Aorta (tissue), 5 donors: ENCODE measurements at regions not wholly inside any gene's neighbourhood (a gene's known extent, or its start where the extent isn't known, plus 50 kb on each side); places are given as distances from the start of the nearest gene placed in this dataset.

ENCODE experiments used
- ATAC-seq: fragments of 200-7000 bp; cut with Tn5 transposase; one replicate; pipeline ENCODE4 v1.9.1; 2022; ENCODE audit warnings: moderate library complexity; ENCODE audit not compliant: low FRiP score
- DNase-seq, 2 donors: peaks; one replicate each; pipeline ENCODE4 v3.0.0-alpha.2; 2020
- H3K27ac ChIP-seq, 2 donors: one replicate each; pipeline ENCODE4 v1.5.1; 2013; ENCODE audit warnings: low read length in 2 of 2, mild to moderate bottlenecking in 2 of 2, moderate library complexity in 2 of 2, control low read depth in 1 of 2, inconsistent platforms in 1 of 2, low read depth in 1 of 2
- H3K27me3 ChIP-seq, 2 donors: one replicate each; pipeline ENCODE4 v1.6.1; 2013; ENCODE audit warnings: control low read depth in 1 of 2, low read length in 1 of 2, mild to moderate bottlenecking in 1 of 2, moderate library complexity in 1 of 2; ENCODE audit not compliant: insufficient read depth in 2 of 2, control insufficient read depth in 1 of 2
- H3K36me3 ChIP-seq, 2 donors: one replicate each; pipeline ENCODE4 v1.6.1; 2013; ENCODE audit warnings: control low read depth in 1 of 2, low read length in 1 of 2, mild to moderate bottlenecking in 1 of 2; ENCODE audit not compliant: insufficient read depth in 2 of 2, control insufficient read depth in 1 of 2
- H3K4me1 ChIP-seq, 2 donors: one replicate each; pipeline ENCODE4 v1.6.1; 2013; ENCODE audit warnings: low read length in 2 of 2, control low read depth in 1 of 2, mild to moderate bottlenecking in 1 of 2, moderate library complexity in 1 of 2; ENCODE audit not compliant: insufficient read depth in 2 of 2, control insufficient read depth in 1 of 2
- H3K4me3 ChIP-seq, 2 donors: one replicate each; pipeline ENCODE4 v1.5.1; 2013; ENCODE audit warnings: low read length in 2 of 2, control low read depth in 1 of 2, mild to moderate bottlenecking in 1 of 2
- H3K9me3 ChIP-seq: one replicate; pipeline ENCODE4 v1.6.1; 2013; ENCODE audit warnings: mild to moderate bottlenecking, low read length; ENCODE audit not compliant: control insufficient read depth
- WGBS, 2 donors: extraction: QIAGEN DNeasy Blood & Tissue Kit; methylation state at CpG; one replicate each; pipeline ENCODE4 v1.1.7; 2013; 5-methylcytosine and 5-hydroxymethylcytosine counted together
- intact Hi-C, 2 donors: fragments of 100-400 bp; cut with DNase I; formaldehyde crosslinking; loops; one replicate each; pipeline versions ENCODE4 v1.14.2 to v1.15.0; 2022
- donor health status: healthy with polysubstance abuse.
- donor health status: Bipolar disorder and iron deficiency.
- donor health status: DM: no; HTN: no; CAD: no.
- donor health status: DM: no; HTN: no; CAD: no.
- donor health status: DM: yes; HTN: yes; CAD: no.

- no peak for DNase-seq
- no peak overlapping the region for H3K27ac ChIP-seq
- H3K4me1 ChIP-seq: peaks cover 0 to 2% of the 10 kb centered on the region in 2 donors
- H3K9me3 ChIP-seq: no peaks in the 10 kb centered on the region
- ATAC-seq: no peak
- H3K27me3 ChIP-seq: no peaks in the 10 kb centered on the region
- no peaks in the 10 kb centered on the region for H3K36me3 ChIP-seq
- no peak overlapping the region for H3K4me3 ChIP-seq
- intact Hi-C loops: no loop called here
- 95 to 97% methylated on average over 2 of the region's 2 CpGs for WGBS, 2 donors
Observed at GRCh38 chr2:104668631-104669030, 185.3 kb upstream of the POU3F3 start.

GRCh38 chr2:104673225-104673624 lies 180.7 kb upstream of the POU3F3 start:
- 68 to 71% methylated on average over 6 of the region's 6 CpGs for WGBS, 2 donors
- no peaks in the 10 kb centered on the region for H3K36me3 ChIP-seq
- no peaks in the 10 kb centered on the region for H3K27me3 ChIP-seq
- no peak for DNase-seq
- peaks cover 0 to 2% of the 10 kb centered on the region in 2 donors for H3K4me1 ChIP-seq
- H3K9me3 ChIP-seq: no peaks in the 10 kb centered on the region
- intact Hi-C loops: no loop called here
- ATAC-seq: no peak
- H3K27ac ChIP-seq: no peak overlapping the region
- H3K4me3 ChIP-seq: no peak overlapping the region

- intact Hi-C loops: no loop called here
- 81 to 87% methylated on average over 5 of the region's 5 CpGs for WGBS, 2 donors
Observed at GRCh38 chr2:104678181-104678580, 175.7 kb upstream of the POU3F3 start.

GRCh38 chr2:104685591-104685990 lies 168.3 kb upstream of the POU3F3 start:
- H3K9me3 ChIP-seq: no peaks in the 10 kb centered on the region
- intact Hi-C loops: no loop called here
- 59 to 62% methylated on average over 4 of the region's 4 CpGs for WGBS, 2 donors
- no peaks in the 10 kb centered on the region for H3K27me3 ChIP-seq
- no peak overlapping the region for H3K4me3 ChIP-seq
- DNase-seq (no peak), ATAC-seq (no peak)
- H3K4me1 ChIP-seq: no peaks in the 10 kb centered on the region
- no peak overlapping the region for H3K27ac ChIP-seq
- no peaks in the 10 kb centered on the region for H3K36me3 ChIP-seq

More at GRCh38 chr2:104678181-104678580, 175.7 kb upstream of the POU3F3 start:
- ATAC-seq: no peak
- Histone ChIP-seq H3K9me3 (no peaks in the 10 kb centered on the region), H3K4me3 (no peak overlapping the region), H3K4me1 (no peaks in the 10 kb centered on the region), H3K36me3 (no peaks in the 10 kb centered on the region), H3K27me3 (no peaks in the 10 kb centered on the region), H3K27ac (no peak overlapping the region)
- DNase-seq: no peak

- 95 to 96% methylated on average over 9 of the region's 9 CpGs for WGBS, 2 donors
- Histone ChIP-seq H3K27me3 (no peaks in the 10 kb centered on the region), H3K4me1 (no peaks in the 10 kb centered on the region)
Observed at GRCh38 chr2:104687147-104687546, 166.8 kb upstream of the POU3F3 start.

GRCh38 chr2:104690255-104690984 lies 163.5 kb upstream of the POU3F3 start:
- no peak overlapping the region for H3K4me3 ChIP-seq
- peaks cover 1% of the 10 kb centered on the region for H3K9me3 ChIP-seq
- H3K36me3 ChIP-seq: no peaks in the 10 kb centered on the region
- intact Hi-C loops: no loop called here
- WGBS, 2 donors: 27 to 32% methylated on average over 7 of the region's 7 CpGs
- no peak overlapping the region for H3K27ac ChIP-seq
- no peaks in the 10 kb centered on the region for H3K27me3 ChIP-seq
- ATAC-seq (peak; percentile 42), DNase-seq (no peak)
- H3K4me1 ChIP-seq: no peaks in the 10 kb centered on the region

More at GRCh38 chr2:104687147-104687546, 166.8 kb upstream of the POU3F3 start:
- ATAC-seq: no peak
- DNase-seq: no peak
- intact Hi-C loops: no loop called here
- Histone ChIP-seq H3K36me3 (no peaks in the 10 kb centered on the region), H3K4me3 (no peak overlapping the region), H3K27ac (no peak overlapping the region), H3K9me3 (no peaks in the 10 kb centered on the region)

GRCh38 chr2:104698276-104698675 lies 155.6 kb upstream of the POU3F3 start:
- H3K9me3 ChIP-seq: peaks cover 1% of the 10 kb centered on the region
- H3K36me3 ChIP-seq: no peaks in the 10 kb centered on the region
- H3K4me1 ChIP-seq: no peaks in the 10 kb centered on the region
- intact Hi-C loops: no loop called here
- no peaks in the 10 kb centered on the region for H3K27me3 ChIP-seq
- H3K4me3 ChIP-seq: no peak overlapping the region
- WGBS, 2 donors: 74 to 83% methylated on average over 5 of the region's 5 CpGs
- no peak for DNase-seq
- no peak for ATAC-seq
- no peak overlapping the region for H3K27ac ChIP-seq

GRCh38 chr2:104701411-104701911 lies 152.5 kb upstream of the POU3F3 start:
- Histone ChIP-seq H3K27me3 (no peaks in the 10 kb centered on the region), H3K36me3 (no peaks in the 10 kb centered on the region), H3K27ac (no peak overlapping the region), H3K4me3 (no peak overlapping the region), H3K9me3 (no peaks in the 10 kb centered on the region), H3K4me1 (no peaks in the 10 kb centered on the region)
- ATAC-seq: no peak
- WGBS, 2 donors: 88 to 89% methylated on average over 19 of the region's 19 CpGs
- intact Hi-C loops: no loop called here
- no peak for DNase-seq
